HG02571 (cell line): ENCODE measurements at regions not wholly inside any gene's neighbourhood (a gene's known extent, or its start where the extent isn't known, plus 50 kb on each side); places are given as distances from the start of the nearest gene placed in this dataset.

Source experiments
- ATAC-seq: cut with Tn5 transposase; IDR thresholded peaks from one replicate; pipeline ENCODE4 v1.9.1; 2021; ENCODE audit warnings: mild to moderate bottlenecking, moderate library complexity; ENCODE audit not compliant: unreplicated experiment

DNA sequence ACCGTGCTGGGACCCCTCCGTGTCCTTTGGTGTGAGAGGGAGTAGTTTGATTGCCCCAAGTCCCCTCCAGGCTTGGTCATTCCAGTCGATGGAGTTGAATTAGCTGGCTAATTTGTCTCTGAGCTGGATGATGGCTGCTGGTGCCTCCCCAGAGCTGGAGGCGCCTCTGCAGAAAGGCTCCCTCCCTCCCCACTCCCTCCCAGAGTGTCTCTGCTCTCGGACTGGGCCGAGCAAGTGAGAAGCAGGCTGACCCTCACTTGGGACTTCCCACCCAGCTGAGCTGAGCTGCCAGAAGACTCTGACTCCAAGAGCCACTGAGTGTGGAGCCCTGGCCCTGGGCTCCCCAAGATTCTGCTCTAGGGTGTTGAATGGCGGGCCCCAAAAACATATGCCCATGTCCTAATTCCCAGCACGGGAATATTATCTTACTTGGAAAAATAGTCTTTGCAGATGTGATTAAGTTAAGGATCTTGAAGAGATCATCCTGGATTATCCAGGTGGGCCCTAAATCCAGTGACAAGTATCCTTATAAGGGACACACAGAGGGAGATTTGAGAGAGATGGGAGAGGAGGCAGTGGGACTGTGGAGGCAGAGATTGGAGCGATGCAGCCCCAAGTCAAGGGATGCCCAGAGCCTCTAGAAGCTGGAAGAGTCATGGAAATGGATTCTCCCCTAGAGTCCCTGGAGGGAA, 60.7 kb upstream of the TLE3 start:
- ATAC-seq, result no peak

- no peak for ATAC-seq
Observed at GRCh38 chr15:70156671-70157271, 59.1 kb upstream of the TLE3 start.

DNA sequence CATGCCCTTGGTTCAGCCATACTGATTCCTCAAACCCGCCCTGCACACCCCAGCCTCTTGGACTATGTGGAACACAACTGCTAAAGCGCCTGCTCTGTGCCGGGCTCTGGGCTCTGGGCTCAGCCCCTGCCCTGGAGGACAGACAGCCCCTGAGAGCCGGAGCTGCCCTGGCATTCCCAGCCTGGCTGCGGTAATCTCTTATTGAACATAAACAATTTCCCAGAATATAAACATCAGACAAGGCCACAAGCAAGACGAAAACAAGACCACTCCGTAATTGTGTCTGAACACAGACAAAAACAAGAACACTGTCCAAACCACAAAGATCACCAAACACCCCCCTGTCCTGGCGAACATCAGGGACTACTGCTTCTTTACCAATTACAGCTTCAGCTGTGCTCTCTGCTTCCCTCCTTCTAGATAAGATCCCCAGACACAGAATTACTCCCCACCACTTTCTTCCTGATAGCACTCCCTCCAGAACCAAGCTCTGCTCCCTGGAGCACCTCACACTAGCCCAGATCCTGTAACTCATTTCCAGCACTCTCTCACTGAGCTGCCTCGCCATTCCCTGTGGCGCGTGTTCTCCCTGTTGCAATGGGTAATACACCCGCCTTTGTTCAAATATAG, 57.1 kb upstream of the TLE3 start:
- ATAC-seq, result no peak

DNA sequence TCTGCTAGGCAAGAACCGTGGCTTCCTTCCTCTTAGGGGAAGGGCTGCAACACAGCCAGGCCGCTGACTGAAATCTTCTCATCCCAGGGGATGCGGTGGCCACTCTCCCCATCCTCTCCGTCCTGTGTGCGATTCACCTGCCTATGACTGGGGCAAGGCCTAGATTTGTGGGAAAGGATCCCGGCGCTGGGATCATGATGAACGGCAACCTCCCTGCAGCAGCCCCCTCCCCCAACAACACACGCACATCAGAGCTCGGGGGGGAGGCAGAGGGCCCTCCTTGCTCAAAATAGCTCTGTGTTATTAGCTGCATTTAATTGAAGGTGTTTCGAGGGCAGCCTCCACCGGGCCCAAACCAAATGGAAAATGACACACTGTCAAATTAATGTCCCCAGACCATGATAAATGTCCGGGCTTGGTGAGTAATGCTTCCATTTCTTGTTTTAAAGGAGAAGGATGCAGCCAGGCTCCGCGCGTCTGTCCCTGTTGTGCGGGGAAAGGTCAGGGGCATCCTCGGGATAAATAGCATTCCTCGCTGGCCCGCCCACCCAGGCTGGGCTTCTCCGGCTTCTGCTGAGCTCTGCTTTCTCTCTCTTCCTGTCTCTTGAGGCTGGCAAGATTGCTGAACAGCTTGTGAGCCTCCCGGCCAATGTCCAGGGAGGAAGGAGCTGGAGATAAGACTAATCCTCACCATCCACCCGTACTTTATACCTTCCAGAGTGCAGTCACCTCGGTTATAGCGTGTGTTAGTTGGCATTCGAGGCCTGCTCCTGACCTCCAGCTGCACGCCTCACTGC, 56.4 kb upstream of the TLE3 start:
- no peak for ATAC-seq

GRCh38 chr15:70152070-70152480, 54.4 kb upstream of the TLE3 start:
- no peak for ATAC-seq

DNA sequence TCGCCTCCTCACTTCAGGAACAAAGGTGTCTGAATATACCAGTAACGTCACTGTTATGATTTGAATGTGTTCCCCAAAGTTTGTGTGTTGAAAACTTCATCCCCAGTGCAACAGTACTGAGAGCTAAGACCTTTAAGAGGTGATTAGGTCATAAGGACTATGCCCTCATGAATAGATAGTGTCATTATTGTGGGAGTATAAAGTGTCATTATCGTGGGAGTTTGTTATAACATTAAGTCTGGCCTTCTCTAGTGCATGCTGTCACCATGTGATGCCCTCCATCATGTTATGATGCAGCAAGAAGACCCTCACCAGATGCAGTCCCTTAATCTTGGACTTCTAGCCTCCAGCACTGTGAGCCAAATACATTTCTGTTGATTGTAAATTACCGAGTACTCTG, 53.7 kb upstream of the TLE3 start:
- ATAC-seq, result no peak

DNA sequence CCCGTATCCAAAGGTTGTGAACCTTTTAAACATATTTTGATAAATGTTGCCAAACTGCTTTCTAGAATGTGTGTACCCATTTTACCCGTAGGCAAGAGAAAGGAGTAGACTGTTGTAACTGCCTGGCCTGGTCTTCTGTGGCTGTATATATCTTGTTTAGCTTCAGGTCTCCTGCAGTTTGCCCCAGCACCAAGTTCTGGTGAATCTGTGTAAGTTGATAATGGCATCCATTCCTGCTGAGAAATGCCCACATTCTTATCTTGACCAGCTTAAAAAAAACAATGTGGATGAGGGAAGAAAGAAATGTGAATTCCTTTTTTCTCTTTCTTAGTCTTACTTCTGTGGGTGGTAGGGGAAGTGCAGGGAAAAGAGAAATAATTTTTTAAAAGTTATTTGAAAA, 53.3 kb upstream of the TLE3 start:
- ATAC-seq, result no peak

DNA sequence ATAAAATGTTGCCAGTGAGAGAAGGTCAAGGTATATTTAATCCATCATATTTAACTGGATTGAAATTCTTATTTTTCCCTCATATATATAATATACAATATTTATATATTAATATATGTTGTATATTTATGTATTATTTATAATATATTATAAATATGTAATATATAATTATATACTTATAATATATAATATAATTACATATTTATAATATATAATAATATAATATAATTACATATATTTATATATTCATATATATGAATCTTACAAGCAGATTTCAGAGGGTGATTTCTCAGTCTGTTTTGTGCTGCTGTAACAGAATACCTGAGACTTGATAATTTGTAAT, 52.7 kb upstream of the TLE3 start:
- ATAC-seq, result no peak

- ATAC-seq, result no peak
Observed at GRCh38 chr15:70149667-70150404, 52.1 kb upstream of the TLE3 start.

DNA sequence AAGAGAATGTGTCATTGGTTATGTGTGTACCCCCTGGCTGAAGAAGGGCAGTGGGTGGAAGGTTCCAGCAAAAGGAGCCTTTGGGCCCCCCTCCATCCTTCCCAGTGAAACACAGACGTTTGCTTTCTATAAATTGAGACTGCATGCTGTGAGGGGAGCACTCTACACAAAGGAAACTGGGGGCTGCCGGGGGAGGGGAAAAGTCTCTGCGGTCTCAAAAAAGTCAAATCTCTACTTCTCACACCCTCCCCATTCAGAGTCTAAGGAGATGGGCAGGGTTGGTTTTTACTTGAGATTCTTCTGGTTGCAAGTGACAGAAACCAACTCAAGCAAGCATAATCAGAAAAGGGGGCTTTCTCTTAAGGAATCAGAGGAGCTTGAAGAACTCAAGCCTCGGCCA, 50.1 kb upstream of the TLE3 start:
- no peak for ATAC-seq
